Suprapubic skin (tissue), 3 donors: ENCODE measurements at regions not wholly inside any gene's neighbourhood (a gene's known extent, or its start where the extent isn't known, plus 50 kb on each side); places are given as distances from the start of the nearest gene placed in this dataset.

Experiments
- POLR2A ChIP-seq, 2 donors: fragments of 450-650 bp; IDR thresholded peaks; one replicate each; pipeline ENCODE4 v1.6.1; 2017; ENCODE audit warnings: antibody characterized with exemption in 2 of 2, mild to moderate bottlenecking in 2 of 2, moderate library complexity in 2 of 2
- TF ChIP-seq, protein P1 (sequence below), 2 donors: fragments of 200-600 bp in 1 of 2; fragments of 450-650 bp in 1 of 2; sonication (generic) in 1 of 2; IDR thresholded peaks; one replicate each; pipeline ENCODE4 v1.5.1; 2016 to 2019; ENCODE audit warnings: antibody characterized with exemption in 2 of 2, mild to moderate bottlenecking in 1 of 2, moderate library complexity in 1 of 2

DNA sequence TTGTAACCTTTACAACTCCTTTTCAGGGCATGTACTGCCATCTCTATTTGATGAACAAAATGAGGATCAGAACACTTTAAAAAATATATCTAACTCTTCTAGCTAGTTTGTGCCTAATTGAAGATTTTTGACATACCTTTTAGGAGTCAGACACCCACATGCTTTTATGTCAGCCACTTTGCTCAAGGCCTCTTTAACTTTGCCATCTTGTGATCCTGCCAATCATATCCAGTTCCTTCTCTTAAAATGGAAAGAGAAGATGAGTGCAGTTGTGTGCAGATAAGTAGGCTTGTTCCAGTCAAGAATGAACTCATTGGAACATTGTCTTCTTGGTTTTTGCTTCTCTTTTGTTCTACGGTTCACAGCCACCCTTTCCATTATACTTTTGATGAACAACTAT lies 425.6 kb upstream of the TNC start:
- TF ChIP-seq POLR2A (IDR thresholded peaks at IDR 0.05): no peak
- TF ChIP-seq, protein P1, sequence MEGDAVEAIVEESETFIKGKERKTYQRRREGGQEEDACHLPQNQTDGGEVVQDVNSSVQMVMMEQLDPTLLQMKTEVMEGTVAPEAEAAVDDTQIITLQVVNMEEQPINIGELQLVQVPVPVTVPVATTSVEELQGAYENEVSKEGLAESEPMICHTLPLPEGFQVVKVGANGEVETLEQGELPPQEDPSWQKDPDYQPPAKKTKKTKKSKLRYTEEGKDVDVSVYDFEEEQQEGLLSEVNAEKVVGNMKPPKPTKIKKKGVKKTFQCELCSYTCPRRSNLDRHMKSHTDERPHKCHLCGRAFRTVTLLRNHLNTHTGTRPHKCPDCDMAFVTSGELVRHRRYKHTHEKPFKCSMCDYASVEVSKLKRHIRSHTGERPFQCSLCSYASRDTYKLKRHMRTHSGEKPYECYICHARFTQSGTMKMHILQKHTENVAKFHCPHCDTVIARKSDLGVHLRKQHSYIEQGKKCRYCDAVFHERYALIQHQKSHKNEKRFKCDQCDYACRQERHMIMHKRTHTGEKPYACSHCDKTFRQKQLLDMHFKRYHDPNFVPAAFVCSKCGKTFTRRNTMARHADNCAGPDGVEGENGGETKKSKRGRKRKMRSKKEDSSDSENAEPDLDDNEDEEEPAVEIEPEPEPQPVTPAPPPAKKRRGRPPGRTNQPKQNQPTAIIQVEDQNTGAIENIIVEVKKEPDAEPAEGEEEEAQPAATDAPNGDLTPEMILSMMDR (IDR thresholded peaks at IDR 0.05): no peak
